ENCODE measurements at regions not wholly inside any gene's neighbourhood (a gene's known extent, or its start where the extent isn't known, plus 50 kb on each side); places are given as distances from the start of the nearest gene placed in this dataset.

DNA sequence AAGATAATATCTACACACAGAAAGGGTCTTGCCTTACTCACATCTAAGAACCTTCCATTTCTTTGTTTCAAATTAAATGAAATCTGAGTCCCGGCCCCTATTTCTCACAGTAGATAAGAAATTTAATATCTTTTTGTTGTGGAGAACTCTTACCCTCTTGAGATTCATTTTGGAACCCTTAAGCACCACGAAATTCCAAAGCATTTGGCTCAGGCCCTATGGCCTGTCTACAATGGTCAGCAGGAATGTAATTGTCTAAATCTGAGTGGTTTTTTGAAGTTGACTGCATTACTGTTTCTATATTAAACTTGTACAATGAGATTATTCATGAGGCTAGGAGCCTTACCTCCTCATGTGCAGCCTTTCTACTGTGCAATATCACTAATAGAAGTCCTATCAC lies 723.3 kb downstream of the TSN start:
- no CpG with 5 or more reads among the region's 2 CpGs for WGBS (ENCODE audit: insufficient coverage)
- Histone ChIP-seq H2AFZ (ENCODE audit: insufficient read depth, low read depth, low read length, poor library complexity, severe bottlenecking) (no peak overlapping the region), H3K79me2 (ENCODE audit: insufficient read depth, low read length) (no peaks in the 10 kb centered on the region), H3K9me3 (replicated peaks in 1 of 2; ENCODE audit: control insufficient read depth in 1 of 2, insufficient read depth in 1 of 2, low read length in 2 of 2) (no peaks in the 10 kb centered on the region), H3K27ac (ENCODE audit: low read depth in 1 of 2, low read length in 2 of 2) (no peak overlapping the region), H3K27me3 (ENCODE audit: control insufficient read depth in 2 of 2, insufficient read depth in 2 of 2, low read length in 2 of 2) (no peaks in the 10 kb centered on the region), H3K4me2 (replicated peaks; ENCODE audit: extremely low read depth, low read length, poor library complexity, severe bottlenecking) (no peak overlapping the region), H3K4me3 (replicated peaks in 1 of 3; ENCODE audit: low read depth in 2 of 3, low read length in 3 of 3) (no peak overlapping the region), H3K4me1 (ENCODE audit: control insufficient read depth in 1 of 2, insufficient read depth in 2 of 2, low read length in 2 of 2) (no peaks in the 10 kb centered on the region), H3K9ac (ENCODE audit: insufficient read depth, low read length, poor library complexity, severe bottlenecking) (no peak overlapping the region), H3K36me3 (replicated peaks in 1 of 2; ENCODE audit: control insufficient read depth in 1 of 2, insufficient read depth in 2 of 2, low read length in 2 of 2) (no peaks in the 10 kb centered on the region), H4K20me1 (ENCODE audit: insufficient read depth, low read length) (no peaks in the 10 kb centered on the region)
- intact Hi-C loops (cut with micrococcal nuclease) = no loop called here
- TF ChIP-seq, protein P1, sequence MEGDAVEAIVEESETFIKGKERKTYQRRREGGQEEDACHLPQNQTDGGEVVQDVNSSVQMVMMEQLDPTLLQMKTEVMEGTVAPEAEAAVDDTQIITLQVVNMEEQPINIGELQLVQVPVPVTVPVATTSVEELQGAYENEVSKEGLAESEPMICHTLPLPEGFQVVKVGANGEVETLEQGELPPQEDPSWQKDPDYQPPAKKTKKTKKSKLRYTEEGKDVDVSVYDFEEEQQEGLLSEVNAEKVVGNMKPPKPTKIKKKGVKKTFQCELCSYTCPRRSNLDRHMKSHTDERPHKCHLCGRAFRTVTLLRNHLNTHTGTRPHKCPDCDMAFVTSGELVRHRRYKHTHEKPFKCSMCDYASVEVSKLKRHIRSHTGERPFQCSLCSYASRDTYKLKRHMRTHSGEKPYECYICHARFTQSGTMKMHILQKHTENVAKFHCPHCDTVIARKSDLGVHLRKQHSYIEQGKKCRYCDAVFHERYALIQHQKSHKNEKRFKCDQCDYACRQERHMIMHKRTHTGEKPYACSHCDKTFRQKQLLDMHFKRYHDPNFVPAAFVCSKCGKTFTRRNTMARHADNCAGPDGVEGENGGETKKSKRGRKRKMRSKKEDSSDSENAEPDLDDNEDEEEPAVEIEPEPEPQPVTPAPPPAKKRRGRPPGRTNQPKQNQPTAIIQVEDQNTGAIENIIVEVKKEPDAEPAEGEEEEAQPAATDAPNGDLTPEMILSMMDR (IDR thresholded peaks at IDR 0.05) = no peak
- H3K27me3 Mint-ChIP-seq (ENCODE audit: low read depth in 3 of 3) = no peaks in the 10 kb centered on the region
- no peak for DNase-seq
- no peaks in the 10 kb centered on the region for H3K36me3 Mint-ChIP-seq
- H3K9me3 Mint-ChIP-seq = peaks cover 0 to 11% (median 2%) of the 10 kb centered on the region in 7 donors
- H3K27ac Mint-ChIP-seq = no peak overlapping the region
- H3K4me1 Mint-ChIP-seq = no peaks in the 10 kb centered on the region
- H3K4me3 Mint-ChIP-seq = no peak overlapping the region

DNA sequence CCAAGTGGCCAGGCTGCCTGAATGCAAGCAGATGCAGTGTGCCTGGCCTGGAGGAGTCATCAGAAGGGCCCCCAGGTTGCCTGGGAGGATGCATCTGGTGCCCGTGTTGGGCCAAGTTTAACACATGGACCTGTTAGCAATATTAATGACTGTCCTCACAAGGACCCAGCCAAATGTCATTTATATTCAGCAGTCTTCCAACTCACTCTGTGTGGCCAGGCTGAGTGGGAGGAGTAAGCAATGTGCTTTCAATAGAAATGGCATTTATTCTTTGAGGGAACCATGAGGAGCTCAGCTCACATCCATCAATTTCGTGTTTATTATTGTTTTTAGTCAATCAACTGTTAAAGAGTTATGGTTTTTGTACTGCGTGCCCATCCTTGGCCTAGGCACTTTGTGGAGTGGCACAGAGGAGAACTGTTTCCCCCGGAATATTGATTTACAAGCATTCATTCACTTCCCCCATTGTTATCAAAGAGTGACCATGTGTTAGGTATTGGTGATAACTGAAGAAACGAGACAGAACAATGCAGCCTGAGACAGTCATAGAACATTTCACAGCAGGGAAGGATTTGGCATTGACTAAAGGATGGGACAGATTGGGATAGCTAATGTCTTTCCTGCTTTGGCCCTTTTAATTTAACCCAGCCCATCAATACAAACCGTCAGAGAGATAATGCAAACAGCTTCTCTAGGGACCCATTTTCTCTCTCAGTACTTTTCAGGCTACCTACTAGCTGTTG lies 725.2 kb downstream of the TSN start:
- Histone ChIP-seq H2AFZ (ENCODE audit: insufficient read depth, low read depth, low read length, poor library complexity, severe bottlenecking) (no peak overlapping the region), H3K4me1 (ENCODE audit: control insufficient read depth in 1 of 2, insufficient read depth in 2 of 2, low read length in 2 of 2) (no peaks in the 10 kb centered on the region), H3K27ac (ENCODE audit: low read depth in 1 of 2, low read length in 2 of 2) (no peak overlapping the region), H3K9me3 (replicated peaks in 1 of 2; ENCODE audit: control insufficient read depth in 1 of 2, insufficient read depth in 1 of 2, low read length in 2 of 2) (no peaks in the 10 kb centered on the region), H3K79me2 (ENCODE audit: insufficient read depth, low read length) (no peaks in the 10 kb centered on the region), H4K20me1 (ENCODE audit: insufficient read depth, low read length) (no peaks in the 10 kb centered on the region), H3K9ac (ENCODE audit: insufficient read depth, low read length, poor library complexity, severe bottlenecking) (no peak overlapping the region), H3K4me3 (replicated peaks in 1 of 3; ENCODE audit: low read depth in 2 of 3, low read length in 3 of 3) (no peak overlapping the region), H3K4me2 (replicated peaks; ENCODE audit: extremely low read depth, low read length, poor library complexity, severe bottlenecking) (no peak overlapping the region), H3K27me3 (ENCODE audit: control insufficient read depth in 2 of 2, insufficient read depth in 2 of 2, low read length in 2 of 2) (no peaks in the 10 kb centered on the region), H3K36me3 (replicated peaks in 1 of 2; ENCODE audit: control insufficient read depth in 1 of 2, insufficient read depth in 2 of 2, low read length in 2 of 2) (no peaks in the 10 kb centered on the region)
- Mint-ChIP-seq H3K36me3 (no peaks in the 10 kb centered on the region), H3K9me3 (peaks cover 0 to 8% (median 3%) of the 10 kb centered on the region in 7 donors), H3K27me3 (ENCODE audit: low read depth in 3 of 3) (no peaks in the 10 kb centered on the region), H3K27ac (no peak overlapping the region), H3K4me1 (no peaks in the 10 kb centered on the region), H3K4me3 (no peak overlapping the region)
- WGBS (ENCODE audit: insufficient coverage) = no CpG with 5 or more reads among the region's 6 CpGs
- DNase-seq = no peak
- TF ChIP-seq, protein P1 (IDR thresholded peaks at IDR 0.05) = no peak
- intact Hi-C loops (cut with micrococcal nuclease) = no loop called here
